DND-41 (cell line): ENCODE measurements at regions not wholly inside any gene's neighbourhood (a gene's known extent, or its start where the extent isn't known, plus 50 kb on each side); places are given as distances from the start of the nearest gene placed in this dataset.

Experiments used
- ATAC-seq: fragments of 200-7000 bp; cut with Tn5 transposase; 3 replicates; pipeline ENCODE4 v1.9.1; 2021; ENCODE audit warnings: low read depth; ENCODE audit not compliant: insufficient read depth
- DNase-seq: peaks from one replicate; pipeline ENCODE4 v3.0.0-alpha.2; 2020
- H2AFZ ChIP-seq: 2 replicates; pipeline ENCODE4 v1.6.0; 2012; ENCODE audit warnings: low read depth, low read length
- H3K27ac ChIP-seq: 2 replicates; pipeline ENCODE4 v1.5.1; 2012; ENCODE audit warnings: low read length, inconsistent platforms
- H3K27me3 ChIP-seq: fragments of 200-600 bp; sonication (generic); 2 replicates; pipeline ENCODE4 v1.6.0; 2012; ENCODE audit warnings: low read length, mild to moderate bottlenecking, inconsistent platforms; ENCODE audit not compliant: insufficient read depth, poor library complexity
- H3K36me3 ChIP-seq: 2 replicates; pipeline ENCODE4 v1.5.1; 2012; ENCODE audit warnings: low read length, inconsistent platforms; ENCODE audit not compliant: insufficient read depth
- H3K4me1 ChIP-seq: 2 replicates; pipeline ENCODE4 v1.5.1; 2012; ENCODE audit warnings: mild to moderate bottlenecking, low read length; ENCODE audit not compliant: insufficient read depth
- H3K4me2 ChIP-seq: 2 replicates; pipeline ENCODE4 v1.6.0; 2012; ENCODE audit warnings: mild to moderate bottlenecking, moderate library complexity, low read length, inconsistent platforms; ENCODE audit not compliant: insufficient read depth
- H3K4me3 ChIP-seq, 2 experiments: fragments of 200-600 bp in 1 of 2; shearing (Covaris generic) in 1 of 2; 2 replicates each; pipeline ENCODE4 v1.5.1; 2012 to 2016; ENCODE audit warnings: inconsistent platforms in 2 of 2, low read length in 2 of 2, mild to moderate bottlenecking in 2 of 2, low read depth in 1 of 2, moderate library complexity in 1 of 2
- H3K79me2 ChIP-seq: 2 replicates; pipeline ENCODE4 v1.6.0; 2012; ENCODE audit warnings: low read length, inconsistent platforms; ENCODE audit not compliant: insufficient read depth
- H3K9ac ChIP-seq: 2 replicates; pipeline ENCODE4 v1.6.0; 2012; ENCODE audit warnings: low read depth, mild to moderate bottlenecking, inconsistent platforms, low read length, moderate library complexity
- H3K9me3 ChIP-seq: 2 replicates; pipeline ENCODE4 v1.5.1; 2012; ENCODE audit warnings: low read length, moderate library complexity, mild to moderate bottlenecking, inconsistent platforms; ENCODE audit not compliant: insufficient read depth, severe bottlenecking
- H4K20me1 ChIP-seq: 2 replicates; pipeline ENCODE4 v1.6.0; 2012; ENCODE audit warnings: low read length; ENCODE audit not compliant: insufficient read depth
- EZH2 ChIP-seq: IDR thresholded peaks from 3 replicates; pipeline ENCODE4 v1.6.1; 2012; ENCODE audit warnings: borderline replicate concordance, low read depth, mild to moderate bottlenecking, moderate library complexity, low read length, inconsistent platforms; ENCODE audit not compliant: severe bottlenecking
- TF ChIP-seq, protein P1 (sequence below): IDR thresholded peaks from 2 replicates; pipeline ENCODE4 v1.5.1; 2012; ENCODE audit warnings: borderline replicate concordance, low read length, moderate library complexity, mild to moderate bottlenecking; ENCODE audit not compliant: poor library complexity, severe bottlenecking; ENCODE audit errors: extremely low read depth

DNA sequence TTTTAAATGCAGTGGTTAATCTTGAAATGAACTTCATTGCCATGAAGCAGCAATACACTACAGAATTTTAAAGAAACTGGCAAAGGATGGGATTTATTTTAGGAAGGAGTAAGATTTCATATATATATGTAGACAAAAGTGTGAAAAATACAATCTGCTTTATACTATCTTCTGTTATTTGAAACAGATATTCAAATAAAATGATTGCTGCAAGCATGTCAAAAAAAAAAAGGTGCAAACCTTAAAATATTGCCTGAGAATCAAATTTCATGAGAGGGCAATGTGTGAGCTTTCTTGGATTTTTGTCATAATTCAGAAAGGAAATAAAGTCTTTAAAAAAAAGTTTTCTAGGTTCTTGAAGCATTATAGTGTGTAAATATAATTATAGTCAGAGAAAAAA is 705.0 kb upstream of the CDH10 start:
- H4K20me1 ChIP-seq, result no peaks in the 10 kb centered on the region
- no peak for DNase-seq
- H3K27me3 ChIP-seq, result no peaks in the 10 kb centered on the region
- TF ChIP-seq EZH2, result no peak
- TF ChIP-seq, protein P1, sequence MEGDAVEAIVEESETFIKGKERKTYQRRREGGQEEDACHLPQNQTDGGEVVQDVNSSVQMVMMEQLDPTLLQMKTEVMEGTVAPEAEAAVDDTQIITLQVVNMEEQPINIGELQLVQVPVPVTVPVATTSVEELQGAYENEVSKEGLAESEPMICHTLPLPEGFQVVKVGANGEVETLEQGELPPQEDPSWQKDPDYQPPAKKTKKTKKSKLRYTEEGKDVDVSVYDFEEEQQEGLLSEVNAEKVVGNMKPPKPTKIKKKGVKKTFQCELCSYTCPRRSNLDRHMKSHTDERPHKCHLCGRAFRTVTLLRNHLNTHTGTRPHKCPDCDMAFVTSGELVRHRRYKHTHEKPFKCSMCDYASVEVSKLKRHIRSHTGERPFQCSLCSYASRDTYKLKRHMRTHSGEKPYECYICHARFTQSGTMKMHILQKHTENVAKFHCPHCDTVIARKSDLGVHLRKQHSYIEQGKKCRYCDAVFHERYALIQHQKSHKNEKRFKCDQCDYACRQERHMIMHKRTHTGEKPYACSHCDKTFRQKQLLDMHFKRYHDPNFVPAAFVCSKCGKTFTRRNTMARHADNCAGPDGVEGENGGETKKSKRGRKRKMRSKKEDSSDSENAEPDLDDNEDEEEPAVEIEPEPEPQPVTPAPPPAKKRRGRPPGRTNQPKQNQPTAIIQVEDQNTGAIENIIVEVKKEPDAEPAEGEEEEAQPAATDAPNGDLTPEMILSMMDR, result no peak
- H3K27ac ChIP-seq, result no peak overlapping the region
- ATAC-seq, result no peak
- H3K36me3 ChIP-seq, result no peaks in the 10 kb centered on the region
- no peaks in the 10 kb centered on the region for H3K9me3 ChIP-seq
- H3K4me1 ChIP-seq, result no peaks in the 10 kb centered on the region
- H2AFZ ChIP-seq, result no peak overlapping the region
- H3K79me2 ChIP-seq, result no peaks in the 10 kb centered on the region
- no peak overlapping the region for H3K4me2 ChIP-seq
- no peak overlapping the region for H3K4me3 ChIP-seq
- H3K9ac ChIP-seq, result no peak overlapping the region

DNA sequence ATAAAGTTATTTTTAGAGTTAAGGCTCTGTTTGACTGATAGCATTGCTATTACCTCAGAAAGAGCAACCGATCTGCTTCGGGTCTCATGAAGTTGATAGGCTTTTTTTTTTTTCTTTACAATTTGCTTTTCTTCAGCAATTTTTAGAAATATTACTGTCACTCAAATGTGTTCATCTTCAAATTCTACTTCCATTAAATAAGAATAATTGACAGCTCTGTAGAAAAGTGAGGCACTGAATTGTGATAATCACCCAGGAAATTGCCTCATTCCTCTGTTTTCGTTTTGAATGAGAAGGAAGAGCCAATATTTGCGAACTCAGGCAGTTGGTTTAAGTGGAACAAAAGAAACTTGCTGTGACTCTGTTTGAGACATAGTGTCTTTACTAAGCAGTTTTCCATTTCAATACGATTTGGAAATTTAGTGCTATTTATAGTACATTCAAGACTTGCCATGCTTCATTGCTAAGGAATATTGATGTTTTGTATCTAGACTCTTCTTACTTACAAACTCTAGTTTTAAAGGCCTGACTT is 700.5 kb upstream of the CDH10 start:
- no peak for ATAC-seq
- Histone ChIP-seq H3K4me2 (no peak overlapping the region), H3K9ac (no peak overlapping the region), H2AFZ (no peak overlapping the region), H3K79me2 (no peaks in the 10 kb centered on the region), H3K4me1 (no peaks in the 10 kb centered on the region), H3K27ac (no peak overlapping the region), H3K36me3 (no peaks in the 10 kb centered on the region), H3K27me3 (no peaks in the 10 kb centered on the region), H4K20me1 (no peaks in the 10 kb centered on the region), H3K9me3 (no peaks in the 10 kb centered on the region), H3K4me3 (no peak overlapping the region)
- DNase-seq, result no peak
- TF ChIP-seq EZH2, result no peak
- TF ChIP-seq, protein P1, result no peak

DNA sequence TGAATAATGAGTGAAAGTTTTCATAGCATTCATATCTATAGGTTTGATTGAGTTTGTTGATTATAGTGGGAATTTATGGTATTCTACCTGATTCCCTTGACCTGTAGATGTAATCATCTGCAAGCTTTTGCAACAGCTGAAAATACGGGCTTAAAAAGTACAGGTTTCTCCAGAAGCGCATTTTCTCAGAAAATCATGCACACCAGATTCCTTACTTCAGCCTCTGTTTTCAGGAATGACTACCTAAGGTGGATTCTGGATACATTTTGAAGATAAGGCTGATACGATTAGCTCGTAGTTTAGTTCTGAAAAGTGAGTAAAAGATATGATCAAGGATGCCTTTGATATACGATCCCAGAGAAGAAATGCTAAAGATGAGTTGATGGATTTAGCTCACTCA is 694.8 kb upstream of the CDH10 start:
- H3K27ac ChIP-seq, result no peak overlapping the region
- no peaks in the 10 kb centered on the region for H4K20me1 ChIP-seq
- no peak overlapping the region for H3K9ac ChIP-seq
- H3K4me3 ChIP-seq, result no peak overlapping the region
- no peak overlapping the region for H3K4me2 ChIP-seq
- DNase-seq (no peak), ATAC-seq (no peak)
- TF ChIP-seq, protein P1, result no peak
- TF ChIP-seq EZH2, result no peak
- no peaks in the 10 kb centered on the region for H3K27me3 ChIP-seq
- no peak overlapping the region for H2AFZ ChIP-seq
- no peaks in the 10 kb centered on the region for H3K4me1 ChIP-seq
- H3K36me3 ChIP-seq, result no peaks in the 10 kb centered on the region
- H3K79me2 ChIP-seq, result no peaks in the 10 kb centered on the region
- H3K9me3 ChIP-seq, result no peaks in the 10 kb centered on the region

DNA sequence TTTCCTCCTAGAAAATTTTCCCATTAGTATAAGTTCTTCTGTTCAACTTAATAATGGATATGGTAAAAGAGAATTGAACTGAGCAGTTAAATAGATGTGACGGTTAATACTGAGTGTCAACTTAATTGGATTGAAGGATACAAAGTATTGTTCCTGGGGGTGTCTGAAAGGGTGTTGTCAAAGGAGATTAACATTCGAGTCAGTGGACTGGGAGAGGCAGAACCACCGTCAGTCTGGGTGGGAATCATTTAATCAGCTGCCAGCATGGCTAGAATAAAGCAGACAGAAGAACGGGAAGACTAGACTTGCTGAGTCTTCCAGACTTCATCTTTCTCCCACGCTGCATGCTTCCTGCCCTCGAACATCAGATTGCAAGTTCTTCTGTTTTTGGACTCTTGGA is 689.6 kb upstream of the CDH10 start:
- no peaks in the 10 kb centered on the region for H4K20me1 ChIP-seq
- ATAC-seq, result no peak
- no peaks in the 10 kb centered on the region for H3K36me3 ChIP-seq
- no peak overlapping the region for H3K27ac ChIP-seq
- no peak overlapping the region for H2AFZ ChIP-seq
- TF ChIP-seq, protein P1, result no peak
- TF ChIP-seq EZH2, result no peak
- peaks cover 6% of the 10 kb centered on the region for H3K9me3 ChIP-seq
- H3K27me3 ChIP-seq, result no peaks in the 10 kb centered on the region
- no peak overlapping the region for H3K4me2 ChIP-seq
- H3K9ac ChIP-seq, result no peak overlapping the region
- H3K4me1 ChIP-seq, result no peaks in the 10 kb centered on the region
- H3K4me3 ChIP-seq, result no peak overlapping the region
- no peak for DNase-seq
- H3K79me2 ChIP-seq, result no peaks in the 10 kb centered on the region
